ENCODE measurements at regions not wholly inside any gene's neighbourhood (a gene's known extent, or its start where the extent isn't known, plus 50 kb on each side); places are given as distances from the start of the nearest gene placed in this dataset.

- TF ChIP-seq POLR2A (IDR thresholded peaks at IDR 0.05; ENCODE audit: low read depth, low read length) (no peak), REST (IDR thresholded peaks at IDR 0.05; ENCODE audit: low read depth, low read length) (no peak), SUZ12 (IDR thresholded peaks at IDR 0.05; ENCODE audit: unreplicated experiment) (no peak), CTCF (IDR thresholded peaks at IDR 0.05 in 2 of 3, conservative IDR thresholded peaks at IDR 0.05 in 1 of 3; ENCODE audit: control insufficient read depth in 2 of 3, extremely low read depth in 1 of 3, insufficient read depth in 1 of 3, low read depth in 3 of 3, low read length in 3 of 3) (no peak)
Measured at GRCh38 chr20:56861590-56861989, 232.5 kb downstream of the TFAP2C start.
